RCC 7860 (cell line): ENCODE measurements at regions not wholly inside any gene's neighbourhood (a gene's known extent, or its start where the extent isn't known, plus 50 kb on each side); places are given as distances from the start of the nearest gene placed in this dataset.
"Not testable (repeated sequence)": the region's sequence is repeated elsewhere in the genome, so short reads cannot be mapped to it uniquely, and the experiment has no call there.

Source experiments
- DNase-seq: peaks from one replicate; pipeline ENCODE4 v3.0.0-alpha.2; 2015; ENCODE audit warnings: low spot score
- FAIRE-seq: peaks from 2 replicates; lab custom pipeline; 2012; peaks lifted over from hg19 to GRCh38; lab: Jason Lieb, UNC

- no peak for FAIRE-seq
- no peak for DNase-seq
Observed at GRCh38 chr9:79390781-79391770, 180.7 kb upstream of the TLE4 start.

DNA sequence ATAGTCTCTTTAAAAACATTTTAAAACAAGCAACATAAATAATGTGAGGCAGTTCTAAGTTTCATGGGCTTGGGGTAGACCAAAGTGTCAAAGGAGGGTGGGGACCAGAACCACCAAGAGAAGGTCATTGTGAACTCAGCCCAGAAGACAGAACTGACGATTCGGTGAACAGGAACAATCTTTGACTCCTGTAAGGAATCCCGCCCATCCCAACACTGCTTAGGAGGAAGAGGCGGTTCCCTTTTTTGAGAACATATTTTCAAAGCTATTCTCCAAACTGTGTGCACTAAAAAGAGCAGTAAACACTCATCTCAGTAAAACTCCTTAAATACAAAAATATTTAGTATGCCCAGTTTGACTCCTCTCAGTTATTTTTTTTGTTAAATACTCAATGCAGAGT, 176.5 kb upstream of the TLE4 start:
- no peak for FAIRE-seq

GRCh38 chr9:79395755-79396154, 176.0 kb upstream of the TLE4 start:
- FAIRE-seq (no peak), DNase-seq (no peak)

More for the DNA sequence above, 176.5 kb upstream of the TLE4 start:
- no peak for DNase-seq

DNA sequence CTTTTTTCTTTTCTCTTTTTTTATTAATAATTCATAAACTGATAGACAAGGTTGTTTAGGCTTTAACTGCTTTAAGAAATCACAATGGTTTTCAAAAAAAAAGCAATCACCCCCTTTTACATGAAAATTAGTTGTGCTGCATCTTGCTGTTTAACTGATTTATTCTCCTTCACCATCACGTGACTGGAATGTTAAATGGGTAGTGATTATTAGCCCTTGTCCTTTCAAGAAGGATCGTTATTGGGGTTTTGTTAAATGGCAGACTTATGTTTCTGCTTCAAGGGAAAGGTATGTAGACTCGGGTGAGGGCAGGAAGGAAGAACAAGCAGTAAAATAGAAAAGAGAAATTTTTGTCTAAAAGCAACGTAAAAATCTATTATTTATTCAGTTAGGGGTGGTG, 175.6 kb upstream of the TLE4 start:
- DNase-seq (no peak), FAIRE-seq (no peak)

DNA sequence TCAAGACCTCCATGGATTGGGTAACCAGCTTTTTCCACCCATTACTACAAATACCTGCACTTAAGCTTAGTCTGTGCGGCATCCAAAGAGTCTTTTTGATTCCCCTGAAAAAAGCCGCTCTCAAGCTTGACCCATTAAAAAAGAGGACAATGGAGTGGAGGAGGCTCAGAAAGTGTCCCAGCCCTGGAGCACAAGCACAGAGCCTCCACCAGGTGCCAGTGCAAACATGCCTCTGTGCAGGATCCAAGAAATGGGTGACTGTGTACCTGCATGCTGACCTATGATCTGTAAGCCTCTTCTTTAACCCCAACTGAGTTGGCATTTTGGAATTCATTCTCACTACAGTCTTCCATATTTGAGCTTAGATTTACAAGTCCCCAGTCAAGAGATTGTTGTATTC, 168.3 kb upstream of the TLE4 start:
- DNase-seq (no peak), FAIRE-seq (no peak)

GRCh38 chr9:79408200-79408599, 163.6 kb upstream of the TLE4 start:
- DNase-seq (no peak), FAIRE-seq (no peak)

DNA sequence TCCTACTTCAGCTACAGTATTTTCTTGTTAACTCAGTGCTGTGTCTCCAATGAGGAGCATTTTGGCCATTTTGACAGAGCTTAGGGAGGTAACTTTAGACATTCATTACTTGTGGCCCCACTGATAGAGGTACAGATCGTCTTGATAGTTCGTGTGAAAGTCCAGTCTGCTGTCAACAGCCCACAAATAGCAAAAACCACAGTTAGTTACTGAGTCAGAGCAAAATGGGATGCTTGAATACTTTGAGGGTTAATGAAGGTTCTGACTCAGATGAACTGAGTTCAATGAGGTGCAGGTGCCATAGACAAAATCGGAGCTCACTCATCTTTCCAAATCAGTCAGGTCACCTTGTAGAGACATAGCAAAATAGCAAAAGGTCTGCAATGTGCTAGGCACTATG, 163.1 kb upstream of the TLE4 start:
- FAIRE-seq (peak; percentile 88), DNase-seq (peak; percentile 61)

GRCh38 chr9:79409182-79409823, 162.5 kb upstream of the TLE4 start:
- DNase-seq = no peak
- no peak for FAIRE-seq

DNA sequence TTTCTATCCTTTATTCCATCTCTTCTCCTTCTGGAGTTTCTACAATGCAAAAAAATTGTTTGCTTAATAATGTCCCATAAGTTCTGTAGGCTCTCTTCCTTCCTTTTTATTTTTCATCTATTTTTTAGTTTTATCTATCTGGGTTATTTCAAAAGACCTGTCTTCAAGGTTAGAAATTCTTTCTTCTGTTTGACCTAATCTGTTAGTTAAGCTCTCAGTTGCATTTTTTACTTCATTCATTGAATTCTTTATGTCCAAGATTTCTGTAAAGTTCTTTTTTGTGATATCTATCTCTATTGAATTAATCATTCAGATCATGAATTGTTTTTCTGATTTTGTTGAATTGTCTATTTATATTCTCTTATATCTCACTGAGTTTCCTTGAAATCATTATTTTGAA, 145.9 kb upstream of the TLE4 start:
- DNase-seq = no peak
- no peak for FAIRE-seq

- DNase-seq (no peak), FAIRE-seq (no peak)
Observed at GRCh38 chr9:79428422-79428821, 143.3 kb upstream of the TLE4 start.

DNA sequence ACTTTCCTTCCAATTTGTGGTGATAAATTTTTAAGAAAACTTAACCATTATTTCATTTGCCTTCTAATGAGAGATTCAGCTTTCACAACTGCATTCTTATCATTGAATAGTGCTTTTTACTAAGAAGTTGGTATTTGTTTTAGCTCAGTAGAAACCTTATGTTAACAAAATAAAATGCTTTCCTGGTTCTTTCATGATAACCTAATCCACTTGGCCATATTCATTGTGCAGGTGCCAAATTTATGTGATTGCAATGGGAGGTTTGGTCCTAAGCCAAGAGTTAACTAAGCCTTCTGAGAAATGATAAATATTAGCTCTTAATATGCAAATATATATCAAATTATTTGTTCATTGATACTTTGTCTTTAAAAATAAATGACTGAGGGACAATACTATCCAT, 141.1 kb upstream of the TLE4 start:
- DNase-seq (no peak), FAIRE-seq (no peak)

- FAIRE-seq = no peak
- no peak for DNase-seq
Observed at GRCh38 chr9:79431019-79431679, 140.6 kb upstream of the TLE4 start.

DNA sequence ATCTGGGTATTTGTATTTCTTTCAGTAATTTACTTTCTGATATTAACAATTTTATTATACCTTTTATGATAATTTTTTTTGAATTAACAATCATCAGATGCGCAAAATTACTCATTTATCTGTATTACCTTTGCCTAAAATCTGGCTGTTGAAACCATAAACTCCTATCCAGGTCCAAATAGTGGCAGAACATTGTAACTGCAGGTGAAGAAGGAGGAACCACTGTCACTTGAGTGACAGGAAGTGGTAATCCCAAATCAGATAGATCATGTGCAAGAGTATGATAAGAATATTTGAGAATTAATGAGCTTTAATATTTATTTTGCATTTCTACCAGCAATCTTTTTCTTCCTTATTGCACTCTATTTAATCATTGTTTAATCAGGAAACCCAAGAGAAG, 139.3 kb upstream of the TLE4 start:
- no peak for FAIRE-seq

DNA sequence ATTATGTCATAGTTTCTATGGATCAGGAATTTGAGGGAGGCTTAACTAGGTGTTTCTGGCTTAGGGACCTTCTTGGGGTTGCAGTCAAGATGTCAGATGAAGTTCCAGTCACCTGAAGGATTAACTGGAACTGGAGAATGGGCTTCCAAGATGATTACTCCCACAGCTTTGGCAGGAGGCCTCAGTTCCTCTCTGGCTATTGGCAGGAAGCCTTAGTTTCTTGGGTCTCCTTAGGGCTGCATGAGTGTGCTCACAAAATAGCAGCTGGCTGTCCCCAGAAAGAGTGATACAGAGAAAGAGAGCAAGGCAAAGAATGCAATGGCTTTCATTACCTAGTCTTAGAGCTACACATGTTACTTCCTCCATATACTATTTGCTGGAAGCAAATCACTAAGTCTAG, 138.1 kb upstream of the TLE4 start:
- DNase-seq (no peak), FAIRE-seq (no peak)

More for the DNA sequence above, 139.3 kb upstream of the TLE4 start:
- DNase-seq = no peak

DNA sequence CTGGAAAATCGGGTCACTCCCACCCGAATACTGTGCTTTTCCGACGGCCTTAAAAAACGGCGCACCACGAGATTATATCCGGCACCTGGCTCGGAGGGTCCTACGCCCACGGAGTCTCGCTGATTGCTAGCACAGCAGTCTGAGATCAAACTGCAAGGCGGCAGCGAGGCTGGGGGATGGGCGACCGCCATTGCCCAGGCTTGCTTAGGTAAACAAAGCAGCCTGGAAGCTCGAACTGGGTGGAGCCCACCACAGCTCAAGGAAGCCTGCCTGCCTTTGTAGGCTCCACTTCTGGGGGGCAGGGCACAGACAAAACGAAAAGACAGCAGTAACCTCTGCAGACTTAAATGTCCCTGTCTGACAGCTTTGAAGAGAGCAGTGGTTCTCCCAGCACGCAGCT, 132.5 kb upstream of the TLE4 start:
- not testable (repeated sequence) for DNase-seq, FAIRE-seq

- DNase-seq (no peak), FAIRE-seq (no peak)
Observed at GRCh38 chr9:79446523-79447307, 125.0 kb upstream of the TLE4 start.

DNA sequence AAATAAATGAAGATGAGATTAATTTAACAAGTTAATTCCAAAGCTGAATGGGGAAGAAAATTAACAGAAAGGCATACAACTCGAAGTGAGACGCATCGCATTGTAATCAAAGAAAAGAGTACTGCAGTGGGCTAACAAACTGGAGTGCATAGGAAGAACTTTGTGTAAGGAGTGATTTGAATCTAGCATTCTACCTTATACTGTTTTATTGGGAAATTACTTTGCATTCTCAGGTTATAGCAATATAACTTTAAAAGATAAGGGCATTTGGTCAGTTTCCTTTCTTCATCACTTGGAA, 124.5 kb upstream of the TLE4 start:
- FAIRE-seq (no peak), DNase-seq (no peak)

DNA sequence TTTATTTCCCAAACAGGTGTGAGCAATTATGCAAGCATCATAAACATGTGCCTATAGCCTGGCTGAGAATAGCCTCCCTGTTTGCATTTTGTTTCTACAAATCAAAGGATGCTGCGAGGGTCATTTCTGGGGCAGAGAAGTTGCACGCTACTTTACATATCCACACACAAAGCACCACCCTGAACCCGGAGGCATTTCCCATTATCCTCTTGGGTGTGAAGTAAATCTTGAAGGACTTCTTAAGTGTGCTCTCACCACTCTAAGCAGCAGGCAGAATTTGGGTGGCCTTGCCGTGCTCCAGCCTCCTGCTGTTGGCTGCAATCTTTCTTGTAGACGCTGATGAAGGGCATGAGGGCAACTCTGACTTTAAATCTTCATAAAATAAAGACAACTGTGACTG, 124.0 kb upstream of the TLE4 start:
- DNase-seq (no peak), FAIRE-seq (no peak)

DNA sequence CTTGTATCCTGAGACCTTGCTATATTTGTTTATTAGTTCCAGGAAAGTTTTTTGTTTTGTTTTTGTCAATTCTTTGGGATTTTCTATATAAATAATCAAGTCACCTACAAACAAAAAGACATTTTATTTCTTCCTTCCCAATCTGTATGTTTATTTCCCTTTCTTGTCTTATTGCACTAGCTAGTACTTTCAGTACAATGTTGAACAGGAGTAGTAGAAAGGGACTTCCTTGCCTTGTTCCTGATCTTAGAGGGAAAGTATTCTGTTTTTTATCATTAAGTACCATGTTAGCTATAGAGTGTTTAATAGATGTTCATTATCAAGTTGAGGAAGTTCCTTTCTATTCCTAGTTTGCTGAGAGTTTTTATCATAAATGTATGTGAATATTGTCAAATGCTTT, 119.5 kb upstream of the TLE4 start:
- no peak for FAIRE-seq

GRCh38 chr9:79461712-79462111, 110.1 kb upstream of the TLE4 start:
- no peak for DNase-seq
- FAIRE-seq = no peak

More for the DNA sequence above, 119.5 kb upstream of the TLE4 start:
- no peak for DNase-seq

DNA sequence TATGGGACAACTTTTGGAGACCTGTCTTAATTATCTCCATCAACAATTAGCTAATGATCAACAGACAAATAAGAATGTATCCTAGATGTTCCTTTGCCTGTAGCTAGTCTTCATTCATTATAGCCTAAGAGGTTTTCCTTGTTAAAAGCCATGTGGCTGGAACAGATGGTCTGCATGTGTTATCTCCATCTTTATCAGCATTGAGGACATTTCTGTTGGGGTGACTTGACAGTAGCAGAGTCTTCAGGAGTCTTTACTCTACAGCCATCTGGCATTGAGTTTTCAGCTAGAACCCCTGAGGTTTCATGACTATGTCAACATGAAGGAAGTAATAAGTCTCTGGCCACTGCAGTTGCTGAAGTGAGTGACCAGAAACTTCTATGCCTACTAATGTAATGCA, 106.6 kb upstream of the TLE4 start:
- no peak for FAIRE-seq
- no peak for DNase-seq
